BJ (cell line): ENCODE measurements at regions not wholly inside any gene's neighbourhood (a gene's known extent, or its start where the extent isn't known, plus 50 kb on each side); places are given as distances from the start of the nearest gene placed in this dataset.

Source experiments
- CTCF ChIA-PET: fragments of 350-600 bp; formaldehyde crosslinking; extraction: SDS; loops from one replicate; lab custom pipeline; 2021; ENCODE audit warnings: antibody characterized with exemption, inconsistent platforms; lab: Yijun Ruan, JAX
- POLR2A ChIA-PET: fragments of 300-600 bp; sonication (Branson Sonifier 250); formaldehyde crosslinking; extraction: SDS; loops from one replicate; lab custom pipeline; 2021; ENCODE audit warnings: antibody characterized with exemption; lab: Charles Lee
- DNase-seq: peaks from one replicate; pipeline ENCODE4 v3.0.0-alpha.2; 2011; ENCODE audit warnings: low read depth
- H3K27me3 ChIP-seq: 2 replicates; pipeline ENCODE4 v1.6.0; 2011; ENCODE audit warnings: low read length; ENCODE audit not compliant: control insufficient read depth, insufficient read depth
- H3K36me3 ChIP-seq: 2 replicates; pipeline ENCODE4 v1.5.1; 2011; ENCODE audit warnings: low read length; ENCODE audit not compliant: control insufficient read depth, insufficient read depth
- H3K4me3 ChIP-seq: 2 replicates; pipeline ENCODE4 v1.5.1; 2011; ENCODE audit warnings: low read depth, mild to moderate bottlenecking, control low read depth, low read length
- TF ChIP-seq, protein P1 (sequence below): IDR thresholded peaks from 2 replicates; pipeline ENCODE4 v1.5.1; 2011; ENCODE audit warnings: low read depth, mild to moderate bottlenecking, control low read depth, inconsistent platforms, low read length, moderate library complexity; ENCODE audit not compliant: insufficient read depth

DNA sequence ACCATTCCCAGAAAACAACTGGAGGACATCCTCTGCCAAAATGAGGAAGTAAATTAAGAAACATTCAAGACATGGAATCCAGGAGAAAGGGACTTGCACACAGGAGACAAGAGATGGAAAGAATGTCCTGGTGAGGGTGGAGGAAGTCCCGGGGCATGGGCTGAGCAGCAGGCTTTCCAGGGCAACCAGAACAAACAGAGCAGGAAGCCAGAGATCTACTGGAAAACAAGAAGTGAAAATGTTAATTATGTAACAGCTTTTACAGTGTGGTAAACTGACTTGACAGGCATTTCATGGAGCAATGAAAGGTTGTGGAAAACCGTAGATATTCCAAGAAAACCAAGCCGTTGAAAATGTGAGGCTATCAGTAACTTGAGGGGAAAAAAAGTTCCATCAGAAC is 55.2 kb upstream of the ZNF746 start:
- H3K4me3 ChIP-seq = no peak overlapping the region
- ChIA-PET CTCF (interaction anchor here (1.2 kb wide), 1 partner anchor 71 kb away, joined by 3 read pairs; no protein-coding TSS in a partner anchor), POLR2A (no interaction called here)
- TF ChIP-seq, protein P1, sequence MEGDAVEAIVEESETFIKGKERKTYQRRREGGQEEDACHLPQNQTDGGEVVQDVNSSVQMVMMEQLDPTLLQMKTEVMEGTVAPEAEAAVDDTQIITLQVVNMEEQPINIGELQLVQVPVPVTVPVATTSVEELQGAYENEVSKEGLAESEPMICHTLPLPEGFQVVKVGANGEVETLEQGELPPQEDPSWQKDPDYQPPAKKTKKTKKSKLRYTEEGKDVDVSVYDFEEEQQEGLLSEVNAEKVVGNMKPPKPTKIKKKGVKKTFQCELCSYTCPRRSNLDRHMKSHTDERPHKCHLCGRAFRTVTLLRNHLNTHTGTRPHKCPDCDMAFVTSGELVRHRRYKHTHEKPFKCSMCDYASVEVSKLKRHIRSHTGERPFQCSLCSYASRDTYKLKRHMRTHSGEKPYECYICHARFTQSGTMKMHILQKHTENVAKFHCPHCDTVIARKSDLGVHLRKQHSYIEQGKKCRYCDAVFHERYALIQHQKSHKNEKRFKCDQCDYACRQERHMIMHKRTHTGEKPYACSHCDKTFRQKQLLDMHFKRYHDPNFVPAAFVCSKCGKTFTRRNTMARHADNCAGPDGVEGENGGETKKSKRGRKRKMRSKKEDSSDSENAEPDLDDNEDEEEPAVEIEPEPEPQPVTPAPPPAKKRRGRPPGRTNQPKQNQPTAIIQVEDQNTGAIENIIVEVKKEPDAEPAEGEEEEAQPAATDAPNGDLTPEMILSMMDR = no peak
- no peaks in the 10 kb centered on the region for H3K27me3 ChIP-seq
- DNase-seq = no peak
- peaks cover 18% of the 10 kb centered on the region for H3K36me3 ChIP-seq
